A549 (cell line): ENCODE measurements at regions not wholly inside any gene's neighbourhood (a gene's known extent, or its start where the extent isn't known, plus 50 kb on each side); places are given as distances from the start of the nearest gene placed in this dataset.

Source experiments
- ATAC-seq, 2 experiments: fragments of 200-7000 bp in 1 of 2; fragments of >200 bp in 1 of 2; cut with Nextera tagmentation in 1 of 2; cut with Tn5 transposase in 1 of 2; 3 replicates each; pipeline versions ENCODE4 v1.8.0 to v1.9.1; 2018 to 2020; ENCODE audit warnings: mild to moderate bottlenecking in 1 of 2, moderate library complexity in 1 of 2
- CTCF ChIA-PET: fragments of 300-600 bp; sonication (Branson Sonifier 250); formaldehyde crosslinking; extraction: SDS; loops from one replicate; lab custom pipeline; 2021; ENCODE audit warnings: antibody characterized with exemption, inconsistent platforms; lab: Yijun Ruan, JAX
- POLR2A ChIA-PET: fragments of 350-600 bp; formaldehyde crosslinking; extraction: SDS; loops from one replicate; lab custom pipeline; 2021; ENCODE audit warnings: antibody characterized with exemption, inconsistent platforms; lab: Yijun Ruan, JAX
- DNase-seq, 2 experiments: peaks; one replicate each; pipeline versions ENCODE4 v3.0.0 to v3.0.0-alpha.2; 2011 to 2016; ENCODE audit warnings: low read depth in 1 of 2, low spot score in 1 of 2
- FAIRE-seq: peaks from 2 replicates; lab custom pipeline; 2011; peaks lifted over from hg19 to GRCh38; lab: Jason Lieb, UNC
- H3K27ac ChIP-seq, 2 experiments: fragments of >200 bp; sonication (Bioruptor Twin); formaldehyde crosslinking; 3 replicates each; pipeline ENCODE4 v1.5.1; 2016 to 2017
- H3K4me1 ChIP-seq: fragments of >200 bp; sonication (Bioruptor Twin); formaldehyde crosslinking; 3 replicates; pipeline ENCODE4 v1.6.1; 2016
- H3K4me2 ChIP-seq: fragments of >200 bp; sonication (Bioruptor Twin); formaldehyde crosslinking; 3 replicates; pipeline ENCODE4 v1.6.1; 2016
- H3K4me3 ChIP-seq: fragments of >200 bp; sonication (Bioruptor Twin); formaldehyde crosslinking; 3 replicates; pipeline ENCODE4 v1.5.1; 2016
- H3K9me3 ChIP-seq: fragments of >200 bp; sonication (Bioruptor Twin); formaldehyde crosslinking; 3 replicates; pipeline ENCODE4 v1.6.1; 2016
- BHLHE40 ChIP-seq: IDR thresholded peaks from 2 replicates; pipeline ENCODE4 v1.6.1; 2012; ENCODE audit warnings: low read depth, low read length, inconsistent platforms
- CBX2 ChIP-seq: fragments of 200-600 bp; sonication (generic); IDR thresholded peaks from 2 replicates; pipeline ENCODE4 v1.6.1; 2016; ENCODE audit warnings: low read depth, mild to moderate bottlenecking, borderline replicate concordance
- CEBPB ChIP-seq, 2 experiments: fragments of >200 bp in 1 of 2; sonication (Bioruptor Twin) in 1 of 2; formaldehyde crosslinking in 1 of 2; IDR thresholded peaks; 2 replicates each; pipeline ENCODE4 v1.6.1; 2012 to 2016
- CTCF ChIP-seq: fragments of >200 bp; sonication (Bioruptor Twin); formaldehyde crosslinking; IDR thresholded peaks from 3 replicates; pipeline ENCODE4 v1.5.1; 2016
- EHF ChIP-seq: fragments of 250-450 bp; sonication (Bioruptor Pico); IDR thresholded peaks from 2 replicates; pipeline ENCODE4 v1.5.0; 2020; ENCODE audit warnings: mild to moderate bottlenecking
- EHMT2 ChIP-seq: fragments of 200-600 bp; sonication (generic); IDR thresholded peaks from 2 replicates; pipeline ENCODE4 v1.6.1; 2016; ENCODE audit warnings: antibody characterized with exemption, low read depth, mild to moderate bottlenecking, moderate library complexity
- FOSB ChIP-seq: fragments of 250-450 bp; sonication (Bioruptor Pico); IDR thresholded peaks from 2 replicates; pipeline ENCODE4 v1.5.0; 2020; ENCODE audit warnings: mild to moderate bottlenecking, moderate library complexity
- FOSL2 ChIP-seq, 2 experiments: fragments of 450-650 bp in 1 of 2; fragments of >200 bp in 1 of 2; sonication (Bioruptor Twin) in 1 of 2; formaldehyde crosslinking; IDR thresholded peaks; 2 replicates each; pipeline versions ENCODE4 v1.5.0 to v1.6.1; 2016 to 2020; ENCODE audit warnings: mild to moderate bottlenecking in 1 of 2, moderate library complexity in 1 of 2
- HES2 ChIP-seq: fragments of >200 bp; sonication (Bioruptor Twin); formaldehyde crosslinking; IDR thresholded peaks from 2 replicates; pipeline ENCODE4 v1.6.1; 2016
- KDM1A ChIP-seq: fragments of 200-600 bp; sonication (generic); IDR thresholded peaks from 2 replicates; pipeline ENCODE4 v1.6.1; 2016; ENCODE audit warnings: low read depth, mild to moderate bottlenecking
- KDM5A ChIP-seq: fragments of 200-600 bp; sonication (generic); IDR thresholded peaks from 2 replicates; pipeline ENCODE4 v1.6.1; 2016; ENCODE audit warnings: antibody characterized with exemption, mild to moderate bottlenecking
- NPAS2 ChIP-seq: fragments of 250-450 bp; sonication (Bioruptor Pico); IDR thresholded peaks from 2 replicates; pipeline ENCODE4 v1.8.0; 2022; ENCODE audit warnings: mild to moderate bottlenecking, moderate library complexity, borderline replicate concordance
- NR3C1 ChIP-seq: fragments of >200 bp; sonication (Bioruptor Twin); formaldehyde crosslinking; IDR thresholded peaks from 3 replicates; pipeline ENCODE4 v1.6.1; 2017
- PHF8 ChIP-seq: fragments of 200-600 bp; sonication (generic); IDR thresholded peaks from 2 replicates; pipeline ENCODE4 v1.6.1; 2016; ENCODE audit warnings: low read depth, mild to moderate bottlenecking, antibody characterized with exemption, moderate library complexity, borderline replicate concordance
- POLR2AphosphoS2 ChIP-seq: conservative IDR thresholded peaks from 2 replicates; pipeline ENCODE4 v1.6.1; 2012; ENCODE audit warnings: low read length, improper control_type of control experiment, inconsistent platforms
- RCOR1 ChIP-seq: fragments of 150-350 bp; IDR thresholded peaks from 2 replicates; pipeline ENCODE4 v1.6.1; 2014; ENCODE audit warnings: antibody characterized with exemption, low read length, low read depth
- REST ChIP-seq: fragments of 200-600 bp; sonication (generic); IDR thresholded peaks from 2 replicates; pipeline ENCODE4 v1.6.1; 2016; ENCODE audit warnings: antibody characterized with exemption, mild to moderate bottlenecking, moderate library complexity
- RNF2 ChIP-seq: fragments of 200-600 bp; sonication (generic); IDR thresholded peaks from 2 replicates; pipeline ENCODE4 v1.6.1; 2016; ENCODE audit warnings: low read depth, mild to moderate bottlenecking, antibody characterized with exemption, moderate library complexity, borderline replicate concordance
- TP53 ChIP-seq: fragments of 250-450 bp; sonication (Bioruptor Pico); IDR thresholded peaks from 2 replicates; pipeline ENCODE4 v1.5.0; 2021; ENCODE audit warnings: mild to moderate bottlenecking, moderate library complexity
- ZC3H11A ChIP-seq: fragments of 450-650 bp; IDR thresholded peaks from 2 replicates; pipeline ENCODE4 v1.6.1; 2014; ENCODE audit warnings: antibody characterized with exemption, mild to moderate bottlenecking
- ZFP36 ChIP-seq: fragments of 450-650 bp; IDR thresholded peaks from 2 replicates; pipeline ENCODE4 v1.6.1; 2014; ENCODE audit warnings: borderline replicate concordance; ENCODE audit not compliant: partially characterized antibody
- WGBS: methylation state at CpG from one replicate; pipeline ENCODE4 v1.1.6; 2017; ENCODE audit errors: missing lambda C conversion rate; 5-methylcytosine and 5-hydroxymethylcytosine counted together

GRCh38 chr5:89885670-89886069 is 523.9 kb downstream of the CETN3 start:
- ChIA-PET CTCF (no interaction called here), POLR2A (no interaction called here)
- Histone ChIP-seq H3K27ac (no peak overlapping the region), H3K4me1 (no peaks in the 10 kb centered on the region), H3K9me3 (no peaks in the 10 kb centered on the region), H3K4me3 (no peak overlapping the region), H3K4me2 (no peak overlapping the region)
- TF ChIP-seq ZC3H11A (peak; percentile 84), KDM5A (no peak)
- ATAC-seq (no peak), DNase-seq (no peak), FAIRE-seq (no peak)

GRCh38 chr5:89883967-89884366 is 525.6 kb downstream of the CETN3 start:
- Histone ChIP-seq H3K9me3 (no peaks in the 10 kb centered on the region), H3K4me1 (no peaks in the 10 kb centered on the region), H3K4me3 (no peak overlapping the region), H3K4me2 (no peak overlapping the region), H3K27ac (no peak overlapping the region)
- DNase-seq (no peak), ATAC-seq (no peak), FAIRE-seq (no peak)
- CTCF ChIA-PET, result no interaction called here
- POLR2A ChIA-PET, result no interaction called here
- TF ChIP-seq FOSB, result no peak
- no peak for TF ChIP-seq CTCF
- no peak for TF ChIP-seq PHF8
- TF ChIP-seq TP53 (CRISPR knock-in tag), result no peak
- TF ChIP-seq ZFP36, result no peak
- no peak for TF ChIP-seq REST
- no peak for TF ChIP-seq EHMT2
- TF ChIP-seq CBX2, result no peak
- no peak for TF ChIP-seq RCOR1
- no peak for TF ChIP-seq ZC3H11A
- TF ChIP-seq CEBPB (IDR thresholded peaks at IDR 0.05), result no peak
- TF ChIP-seq RNF2, result no peak
- no peak for TF ChIP-seq EHF (CRISPR knock-in tag)

- H3K4me2 ChIP-seq, result no peak overlapping the region
- H3K4me3 ChIP-seq, result no peak overlapping the region
- H3K4me1 ChIP-seq, result no peaks in the 10 kb centered on the region
- H3K9me3 ChIP-seq, result no peaks in the 10 kb centered on the region
- FAIRE-seq (no peak), ATAC-seq (no peak), DNase-seq (peak in 1 of 2 experiments; percentile 5)
- H3K27ac ChIP-seq, result no peak overlapping the region
- POLR2A ChIA-PET, result no interaction called here
- TF ChIP-seq FOSL2 (IDR thresholded peaks at IDR 0.05) (no peak), FOSL2 (CRISPR knock-in tag; IDR thresholded peaks at IDR 0.05) (peak; percentile 13; the same call in 1 of the 2 replicates), KDM1A (no peak), NR3C1 (no peak), BHLHE40 (no peak), HES2 (no peak), NPAS2 (CRISPR knock-in tag) (no peak), POLR2AphosphoS2 (no peak)
- CTCF ChIA-PET, result no interaction called here
- 30% methylated on average over 9 of the region's 9 CpGs for WGBS
Measured at GRCh38 chr5:89878140-89879132, 531.1 kb downstream of the CETN3 start.
